ENCODE measurements at regions not wholly inside any gene's neighbourhood (a gene's known extent, or its start where the extent isn't known, plus 50 kb on each side); places are given as distances from the start of the nearest gene placed in this dataset.
"Not testable (repeated sequence)": the region's sequence is repeated elsewhere in the genome, so short reads cannot be mapped to it uniquely, and the experiment has no call there.

- TF ChIP-seq CTCF (IDR thresholded peaks at IDR 0.05; ENCODE audit: low read depth, low read length): no peak
- no peak overlapping the region for H3K4me3 ChIP-seq (ENCODE audit: low read depth, low read length)
- in situ Hi-C loops (cut with HindIII; ENCODE audit: low sequenced_read_pairs): no loop called here
- DNase-seq (ENCODE audit: low read depth, low spot score): no peak
Observed at GRCh38 chr4:32930700-32931099, 2210.5 kb downstream of the PCDH7 start.

GRCh38 chr4:32931475-32931874 is 2211.3 kb downstream of the PCDH7 start:
- no peak for TF ChIP-seq CTCF (IDR thresholded peaks at IDR 0.05; ENCODE audit: low read depth, low read length)
- no peak overlapping the region for H3K4me3 ChIP-seq (ENCODE audit: low read depth, low read length)
- DNase-seq (ENCODE audit: low read depth, low spot score): no peak
- in situ Hi-C loops (cut with HindIII; ENCODE audit: low sequenced_read_pairs): no loop called here

GRCh38 chr4:32932156-32932555 is 2212.0 kb downstream of the PCDH7 start:
- in situ Hi-C loops (cut with HindIII; ENCODE audit: low sequenced_read_pairs): no loop called here
- H3K4me3 ChIP-seq (ENCODE audit: low read depth, low read length): no peak overlapping the region
- no peak for DNase-seq (ENCODE audit: low read depth, low spot score)
- TF ChIP-seq CTCF (IDR thresholded peaks at IDR 0.05; ENCODE audit: low read depth, low read length): no peak

- H3K4me3 ChIP-seq (ENCODE audit: low read depth, low read length); DNase-seq (ENCODE audit: low read depth, low spot score); in situ Hi-C loops (cut with HindIII; ENCODE audit: low sequenced_read_pairs): not testable (repeated sequence)
Observed at GRCh38 chr4:32939222-32939621, 2219.1 kb downstream of the PCDH7 start.

- in situ Hi-C loops (cut with HindIII; ENCODE audit: low sequenced_read_pairs): no loop called here
- no peak for DNase-seq (ENCODE audit: low read depth, low spot score)
Observed at GRCh38 chr4:32950866-32951265, 2230.7 kb downstream of the PCDH7 start.

GRCh38 chr4:32958586-32958985 is 2238.4 kb downstream of the PCDH7 start:
- no peak for DNase-seq (ENCODE audit: low read depth, low spot score)
- no peak for TF ChIP-seq CTCF (IDR thresholded peaks at IDR 0.05; ENCODE audit: low read depth, low read length)
- no peak overlapping the region for H3K4me3 ChIP-seq (ENCODE audit: low read depth, low read length)
- in situ Hi-C loops (cut with HindIII; ENCODE audit: low sequenced_read_pairs): no loop called here

More at GRCh38 chr4:32950866-32951265, 2230.7 kb downstream of the PCDH7 start:
- no peak overlapping the region for H3K4me3 ChIP-seq (ENCODE audit: low read depth, low read length)
- no peak for TF ChIP-seq CTCF (IDR thresholded peaks at IDR 0.05; ENCODE audit: low read depth, low read length)

GRCh38 chr4:32962100-32962499 is 2241.9 kb downstream of the PCDH7 start:
- DNase-seq (ENCODE audit: low read depth, low spot score): no peak
- no peak overlapping the region for H3K4me3 ChIP-seq (ENCODE audit: low read depth, low read length)
- in situ Hi-C loops (cut with HindIII; ENCODE audit: low sequenced_read_pairs): no loop called here
- TF ChIP-seq CTCF (IDR thresholded peaks at IDR 0.05; ENCODE audit: low read depth, low read length): no peak

Measured in astrocyte of the spinal cord (primary cell).